B cell (primary cell): ENCODE measurements at regions not wholly inside any gene's neighbourhood (a gene's known extent, or its start where the extent isn't known, plus 50 kb on each side); places are given as distances from the start of the nearest gene placed in this dataset.

Experiments
- CTCF ChIP-seq: fragments of 200-600 bp; IDR thresholded peaks from one replicate; pipeline ENCODE4 v1.8.0; 2022; ENCODE audit warnings: antibody characterized with exemption, mild to moderate bottlenecking
- EZH2 ChIP-seq: IDR thresholded peaks from 2 replicates; pipeline ENCODE4 v1.6.1; 2012; ENCODE audit warnings: borderline replicate concordance, low read depth, mild to moderate bottlenecking, moderate library complexity, low read length; ENCODE audit not compliant: insufficient read depth, poor library complexity, severe bottlenecking

DNA sequence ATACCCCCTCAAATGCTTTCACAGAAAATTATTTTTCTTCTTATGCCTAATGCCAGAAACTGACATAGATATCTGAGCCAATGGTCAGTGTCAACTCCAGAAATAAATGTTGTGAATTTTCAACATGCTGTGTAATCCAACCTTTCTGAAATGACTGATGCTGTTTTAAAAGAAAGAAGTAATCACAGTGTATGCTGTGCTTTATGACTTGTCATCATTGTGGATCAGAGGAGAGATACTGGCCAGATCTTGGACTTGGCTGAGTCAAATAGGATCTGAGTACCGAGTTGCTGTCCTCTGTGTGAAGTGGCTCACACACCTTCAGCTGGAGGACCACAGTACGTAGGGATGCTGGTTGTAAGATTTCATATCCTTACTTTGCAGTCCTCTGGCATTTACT is 89.9 kb upstream of the ARHGAP20 start:
- TF ChIP-seq CTCF: no peak
- no peak for TF ChIP-seq EZH2
